GM19239 (cell line): ENCODE measurements at regions not wholly inside any gene's neighbourhood (a gene's known extent, or its start where the extent isn't known, plus 50 kb on each side); places are given as distances from the start of the nearest gene placed in this dataset.

ENCODE experiments used
- DNase-seq: peaks from one replicate; pipeline ENCODE4 v3.0.0; 2011; ENCODE audit warnings: low spot score; ENCODE audit not compliant: insufficient read length
- FAIRE-seq: peaks from 2 replicates; lab custom pipeline; 2011; peaks lifted over from hg19 to GRCh38; lab: Jason Lieb, UNC

DNA sequence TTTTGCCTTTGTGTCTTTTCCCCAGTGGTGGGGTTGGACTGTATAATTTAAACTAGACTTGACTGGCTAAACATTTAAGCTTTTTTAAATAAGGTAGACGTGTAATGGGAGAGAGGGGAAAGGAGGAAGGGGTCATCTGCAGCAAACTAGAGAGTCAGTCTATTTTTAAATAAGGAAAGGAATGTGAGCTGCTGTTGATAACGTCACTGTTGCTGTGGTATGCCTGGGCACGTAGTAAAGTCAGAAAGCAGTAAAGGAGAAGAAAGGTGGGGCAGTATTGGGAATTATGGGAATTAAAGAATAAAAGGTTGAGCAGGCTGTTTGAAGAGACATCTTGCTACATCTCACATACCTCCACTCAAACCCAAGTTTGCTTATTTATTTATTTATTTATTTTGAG is 80.4 kb upstream of the FSHB start:
- no peak for FAIRE-seq
- DNase-seq = no peak

DNA sequence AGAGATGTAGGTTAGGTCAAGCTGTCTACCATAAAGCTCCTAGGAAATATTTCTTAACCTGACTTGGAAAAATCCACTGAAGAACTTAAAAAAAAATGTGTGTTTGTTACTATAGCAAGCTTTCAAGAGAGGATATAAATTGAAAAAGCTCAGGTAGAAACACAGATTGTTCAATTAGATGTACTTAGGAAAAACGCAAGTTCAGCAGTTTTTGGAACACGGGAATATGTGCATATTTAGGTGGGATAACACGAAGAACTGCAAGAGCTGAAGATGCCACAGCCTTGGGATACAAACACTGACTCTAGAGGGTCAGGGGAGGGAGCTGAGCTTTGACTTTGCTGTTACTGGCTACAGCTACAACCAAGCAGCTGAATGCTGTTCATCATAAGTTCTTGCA is 77.8 kb upstream of the FSHB start:
- DNase-seq (no peak), FAIRE-seq (no peak)

DNA sequence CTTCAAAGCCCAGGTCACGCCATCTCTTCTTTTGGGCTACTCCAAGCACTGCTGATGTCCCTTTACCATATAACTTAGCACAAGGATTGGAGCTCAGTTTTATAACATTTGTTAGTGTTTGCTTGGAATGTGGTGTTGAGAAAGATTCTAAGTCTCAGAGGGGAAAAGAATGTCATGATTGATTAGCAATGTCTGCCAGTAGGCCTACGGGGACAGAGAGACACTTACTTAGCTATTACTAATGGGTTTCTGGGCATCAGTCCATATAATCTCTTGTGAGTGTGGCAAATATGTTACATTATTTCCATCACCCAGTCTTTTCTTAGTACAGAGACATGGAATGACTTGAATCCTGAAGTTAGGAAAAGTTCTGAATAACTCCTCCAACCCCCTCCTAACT is 75.4 kb upstream of the FSHB start:
- no peak for DNase-seq
- FAIRE-seq = no peak

DNA sequence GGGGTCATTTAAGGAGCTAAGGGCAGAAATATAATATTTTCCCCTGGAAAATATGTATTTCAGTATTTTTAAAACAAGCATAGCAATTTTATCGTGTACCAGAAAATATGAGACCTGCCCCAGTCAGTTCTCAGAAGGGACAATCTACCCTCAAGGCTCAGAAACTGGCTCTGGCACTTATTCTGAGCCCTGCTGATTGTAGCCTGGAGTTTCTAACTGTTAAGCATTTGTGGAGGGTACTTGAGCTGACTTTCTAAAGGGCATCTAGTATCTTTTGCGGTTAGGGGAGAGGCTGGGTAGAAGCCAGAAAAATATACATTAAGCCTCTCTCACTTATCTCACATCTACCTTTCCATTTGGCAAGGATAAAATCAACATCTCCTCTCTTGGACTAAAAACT is 71.3 kb upstream of the FSHB start:
- no peak for FAIRE-seq
- no peak for DNase-seq

DNA sequence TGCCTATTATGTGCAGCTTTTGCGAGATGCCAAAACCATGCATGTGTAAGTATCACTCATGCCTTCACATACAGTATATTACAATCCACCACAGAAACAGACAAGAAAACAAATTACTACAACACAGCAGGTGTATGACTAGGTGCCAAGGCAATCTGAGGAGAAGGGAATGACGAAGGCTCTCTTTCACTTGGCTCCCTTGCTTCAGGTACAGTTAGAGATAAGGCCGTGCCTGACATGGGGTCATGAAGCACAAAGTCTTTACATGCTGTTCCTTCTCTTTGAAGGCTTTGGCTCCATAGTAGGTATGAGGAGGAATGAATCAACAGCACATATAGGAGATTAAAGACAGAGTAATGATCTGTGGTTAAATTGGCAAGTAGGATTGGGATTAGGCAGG is 65.2 kb upstream of the FSHB start:
- no peak for FAIRE-seq

DNA sequence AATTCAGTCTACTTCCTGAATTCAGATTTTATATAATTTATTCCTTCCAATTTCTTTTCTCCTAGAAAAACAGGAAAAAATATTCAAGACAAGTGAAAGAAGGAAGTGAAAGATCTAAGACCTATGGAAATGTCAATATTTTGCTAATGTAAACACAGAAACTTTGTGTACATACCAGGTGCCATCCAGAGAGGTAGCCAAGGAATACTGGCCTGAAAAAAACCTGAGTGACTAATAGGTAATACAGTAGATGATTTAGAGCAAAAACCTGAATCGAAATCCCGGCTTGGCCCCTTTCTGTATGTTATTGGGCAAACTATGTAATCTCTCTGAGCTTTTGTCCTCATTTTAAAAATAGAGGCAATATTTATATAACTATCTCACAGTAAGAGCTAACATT is 59.2 kb upstream of the FSHB start:
- FAIRE-seq = no peak
- DNase-seq = no peak

More for the DNA sequence above, 65.2 kb upstream of the FSHB start:
- no peak for DNase-seq

DNA sequence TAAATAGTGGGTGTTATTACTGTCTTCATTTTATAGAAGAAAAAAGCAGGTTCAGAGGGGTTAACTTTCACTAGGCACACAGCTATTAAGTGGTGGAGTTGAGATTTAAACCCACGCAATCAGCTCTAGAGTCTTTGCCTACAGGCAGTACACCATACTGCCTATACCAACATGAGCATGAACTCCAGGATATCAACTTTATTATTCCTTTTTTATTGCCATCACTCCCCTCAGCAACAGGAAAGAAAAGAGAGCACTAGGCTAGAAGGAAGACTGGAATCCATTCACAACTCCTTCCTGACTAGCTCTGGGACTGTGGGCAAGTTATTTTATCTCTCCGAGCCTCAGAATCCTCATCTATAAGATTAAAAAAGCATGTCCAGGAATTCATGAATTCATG is 58.7 kb upstream of the FSHB start:
- no peak for DNase-seq
- no peak for FAIRE-seq

DNA sequence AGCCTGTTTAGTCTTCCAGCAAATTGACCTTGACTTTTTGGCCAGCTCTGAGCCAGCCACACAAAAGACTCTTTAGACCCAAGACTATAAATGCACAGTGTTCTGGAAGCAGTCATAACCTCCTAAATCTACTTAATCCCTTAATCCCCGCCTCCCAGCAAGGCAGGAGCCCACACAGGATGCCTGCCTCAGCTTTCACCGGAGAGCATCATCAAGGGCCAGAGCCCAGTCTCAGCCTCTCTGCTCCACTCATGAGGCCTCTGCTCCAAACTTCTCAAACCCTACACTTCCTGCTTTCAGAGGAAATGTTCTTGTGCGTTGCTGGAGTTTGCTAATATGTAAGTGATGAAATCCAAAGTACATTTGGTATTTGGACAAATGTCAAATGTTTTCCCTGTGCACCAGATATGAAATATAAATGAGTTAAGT is 57.9 kb upstream of the FSHB start:
- DNase-seq = no peak
- FAIRE-seq = no peak

DNA sequence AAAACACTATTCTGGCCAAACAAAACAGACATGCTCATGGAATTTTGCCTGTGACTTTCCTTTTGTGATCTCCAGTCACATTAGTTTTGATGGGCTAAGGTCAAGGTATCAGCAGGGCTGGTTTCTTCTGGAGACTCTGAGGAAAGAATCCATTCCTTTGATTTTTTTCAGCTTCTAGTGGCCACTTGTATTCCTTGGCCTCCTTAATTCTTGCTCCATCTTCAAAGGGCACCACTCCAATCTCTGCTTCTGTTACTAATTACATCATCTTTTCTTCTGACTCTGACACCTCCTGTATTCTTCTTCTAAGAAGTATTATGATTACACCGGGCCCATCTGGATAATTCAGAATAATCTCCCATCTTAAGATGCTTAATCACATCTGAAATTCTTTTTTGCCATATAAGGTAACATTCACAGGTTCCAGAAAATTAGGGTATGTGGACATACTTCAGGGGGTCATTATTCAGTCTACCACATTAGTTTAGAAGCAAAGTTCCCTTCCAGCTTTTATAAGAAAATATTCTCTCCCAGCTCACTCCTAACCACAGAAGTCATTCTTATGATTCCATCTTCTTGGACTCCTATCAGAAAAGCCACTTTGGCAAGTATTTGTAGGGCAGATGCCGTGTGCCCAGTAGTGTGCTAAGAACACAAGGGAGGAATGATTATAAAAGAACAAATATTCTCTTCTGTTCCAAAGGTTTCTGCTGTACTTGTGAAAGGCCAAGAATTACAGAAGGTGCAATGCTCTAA is 56.4 kb upstream of the FSHB start:
- DNase-seq (no peak), FAIRE-seq (no peak)
